Stomach (tissue), 4 donors: ENCODE measurements at regions not wholly inside any gene's neighbourhood (a gene's known extent, or its start where the extent isn't known, plus 50 kb on each side); places are given as distances from the start of the nearest gene placed in this dataset.

Experiments used
- POLR2A ChIP-seq, 4 donors: fragments of 450-650 bp; IDR thresholded peaks; one replicate each; pipeline ENCODE4 v1.6.1; 2016; ENCODE audit warnings: antibody characterized with exemption in 4 of 4, control low read depth in 2 of 4, mild to moderate bottlenecking in 1 of 4, moderate library complexity in 1 of 4
- POLR2AphosphoS5 ChIP-seq, 3 donors: sonication (generic); formaldehyde crosslinking; IDR thresholded peaks; one replicate each; pipeline ENCODE4 v1.6.1; 2016; ENCODE audit warnings: antibody characterized with exemption in 3 of 3

DNA sequence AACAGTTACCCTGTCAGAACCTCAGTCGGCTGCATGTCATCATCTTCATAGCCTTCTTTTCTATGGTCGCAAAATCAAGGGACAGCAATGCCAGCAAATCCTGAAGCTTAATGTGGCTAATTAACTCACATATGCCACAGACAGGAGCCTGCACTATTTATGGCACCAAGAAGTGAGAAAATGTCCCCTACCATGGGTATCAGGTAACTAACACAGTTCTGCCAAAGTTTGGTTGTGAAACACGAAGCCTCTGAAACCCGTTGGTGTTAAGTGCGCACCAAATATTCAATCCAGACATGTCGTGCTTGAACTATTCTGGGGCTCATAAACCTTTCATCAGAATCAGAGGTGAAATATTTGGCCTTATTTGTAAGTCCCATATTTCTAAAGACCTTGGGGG is 63.3 kb downstream of the EVX1 start:
- TF ChIP-seq POLR2A (IDR thresholded peaks at IDR 0.05) = no peak
- no peak for TF ChIP-seq POLR2AphosphoS5 (IDR thresholded peaks at IDR 0.05)
